KMS-11 (cell line): ENCODE measurements at regions not wholly inside any gene's neighbourhood (a gene's known extent, or its start where the extent isn't known, plus 50 kb on each side); places are given as distances from the start of the nearest gene placed in this dataset.

ENCODE experiments used
- H2AFZ ChIP-seq: fragments of 200-600 bp; sonication (generic); 2 replicates; pipeline ENCODE4 v1.6.1; 2016; ENCODE audit warnings: antibody characterized with exemption, mixed run types, low read depth
- H3K27ac ChIP-seq: fragments of 200-600 bp; sonication (generic); 2 replicates; pipeline ENCODE4 v1.6.1; 2016; ENCODE audit warnings: mild to moderate bottlenecking, mixed run types
- H3K27me3 ChIP-seq: fragments of 200-600 bp; sonication (generic); 2 replicates; pipeline ENCODE4 v1.6.1; 2017; ENCODE audit warnings: mild to moderate bottlenecking, low read depth, mixed run types, moderate library complexity; ENCODE audit not compliant: insufficient read depth
- H3K36me3 ChIP-seq: fragments of 200-600 bp; sonication (generic); 2 replicates; pipeline ENCODE4 v1.6.1; 2017; ENCODE audit warnings: mild to moderate bottlenecking, mixed run types; ENCODE audit not compliant: insufficient read depth
- H3K4me1 ChIP-seq: fragments of 200-600 bp; sonication (generic); 2 replicates; pipeline ENCODE4 v1.6.1; 2016; ENCODE audit warnings: mild to moderate bottlenecking, low read depth, mixed run types; ENCODE audit not compliant: poor library complexity, severe bottlenecking
- H3K4me2 ChIP-seq: fragments of 200-600 bp; sonication (generic); 2 replicates; pipeline ENCODE4 v1.7.0; 2016; ENCODE audit warnings: mild to moderate bottlenecking, mixed run types
- H3K4me3 ChIP-seq: fragments of 200-600 bp; sonication (generic); IDR thresholded peaks from 2 replicates; pipeline ENCODE4 v1.6.1; 2017; ENCODE audit warnings: low read depth, low read length, mixed read lengths; ENCODE audit not compliant: insufficient read depth
- H3K79me2 ChIP-seq: fragments of 200-600 bp; sonication (generic); 2 replicates; pipeline ENCODE4 v1.6.1; 2016; ENCODE audit warnings: low read depth, mixed run types; ENCODE audit not compliant: insufficient read depth
- H3K9ac ChIP-seq: fragments of 200-600 bp; sonication (generic); 2 replicates; pipeline ENCODE4 v1.6.1; 2016; ENCODE audit warnings: mild to moderate bottlenecking, mixed run types
- H4K20me1 ChIP-seq: fragments of 200-600 bp; sonication (generic); 2 replicates; pipeline ENCODE4 v1.6.1; 2016; ENCODE audit warnings: mild to moderate bottlenecking, mixed run types; ENCODE audit not compliant: insufficient read depth
- CTCF ChIP-seq: fragments of 200-600 bp; sonication (generic); conservative IDR thresholded peaks from 2 replicates; pipeline ENCODE4 v1.6.1; 2017; ENCODE audit warnings: low read depth, mild to moderate bottlenecking, antibody characterized with exemption, low read length, moderate library complexity, mixed read lengths

GRCh38 chr2:42113452-42113851 is 55.7 kb upstream of the EML4 start:
- H3K79me2 ChIP-seq = 0 out of 2 replicates have a peak, but pooled peaks cover 4% of the 10 kb centered on the region
- TF ChIP-seq CTCF = no peak
- H3K4me1 ChIP-seq = peaks cover 57% of the 10 kb centered on the region
- no peak overlapping the region for H3K4me2 ChIP-seq
- no peak overlapping the region for H2AFZ ChIP-seq
- H3K36me3 ChIP-seq = no peaks in the 10 kb centered on the region
- no peak overlapping the region for H3K9ac ChIP-seq
- H3K27ac ChIP-seq = no peak overlapping the region
- H4K20me1 ChIP-seq = no peaks in the 10 kb centered on the region
- no peaks in the 10 kb centered on the region for H3K27me3 ChIP-seq
- no peak overlapping the region for H3K4me3 ChIP-seq

DNA sequence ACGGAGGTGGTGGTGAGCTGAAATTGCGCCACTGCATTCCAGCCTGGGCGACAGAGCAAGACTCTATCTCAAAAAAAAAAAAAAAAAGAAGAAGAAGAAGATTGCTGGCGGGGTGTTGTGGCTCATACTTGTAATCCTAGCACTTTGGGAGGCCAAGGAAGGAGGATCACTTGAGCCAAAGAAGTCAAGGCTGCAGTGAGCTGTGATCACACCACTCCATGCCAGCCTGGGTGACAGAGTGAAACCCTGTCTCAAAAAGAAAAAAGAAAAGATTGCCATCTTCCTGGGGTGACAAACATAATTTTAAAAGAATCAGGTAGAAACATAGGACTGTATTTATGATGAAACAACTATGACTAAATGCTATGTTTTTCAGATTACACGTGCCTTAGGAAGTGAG is 55.1 kb upstream of the EML4 start:
- H3K4me2 ChIP-seq = no peak overlapping the region
- TF ChIP-seq CTCF = no peak
- H4K20me1 ChIP-seq = no peaks in the 10 kb centered on the region
- peaks cover 57% of the 10 kb centered on the region for H3K4me1 ChIP-seq
- no peak overlapping the region for H3K4me3 ChIP-seq
- no peaks in the 10 kb centered on the region for H3K79me2 ChIP-seq
- no peak overlapping the region for H3K9ac ChIP-seq
- no peak overlapping the region for H3K27ac ChIP-seq
- no peaks in the 10 kb centered on the region for H3K36me3 ChIP-seq
- H2AFZ ChIP-seq = no peak overlapping the region
- no peaks in the 10 kb centered on the region for H3K27me3 ChIP-seq

DNA sequence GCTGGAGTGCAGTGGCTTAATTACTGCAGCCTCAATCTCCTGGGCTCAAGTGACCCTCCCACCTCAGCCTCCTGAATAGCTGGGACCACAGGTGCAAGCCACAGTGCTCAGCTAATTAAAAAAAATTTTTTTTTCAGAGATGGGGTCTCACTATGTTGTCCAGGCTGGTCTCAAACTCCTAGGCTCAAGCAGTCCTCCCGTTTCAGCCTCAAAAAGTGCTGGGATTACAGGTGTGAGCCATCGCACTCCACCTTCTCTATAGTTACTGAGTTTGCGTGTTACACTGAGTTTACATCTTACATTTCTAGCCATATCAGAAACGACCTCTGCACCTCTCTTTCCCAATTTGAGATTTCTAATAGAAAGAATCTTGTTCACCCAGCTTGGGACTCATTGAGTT is 53.6 kb upstream of the EML4 start:
- H3K79me2 ChIP-seq = no peaks in the 10 kb centered on the region
- H3K4me1 ChIP-seq = peaks cover 58% of the 10 kb centered on the region
- H2AFZ ChIP-seq = no peak overlapping the region
- H3K27ac ChIP-seq = no peak overlapping the region
- H4K20me1 ChIP-seq = no peaks in the 10 kb centered on the region
- no peak overlapping the region for H3K9ac ChIP-seq
- H3K4me3 ChIP-seq = no peak overlapping the region
- H3K36me3 ChIP-seq = no peaks in the 10 kb centered on the region
- no peak for TF ChIP-seq CTCF
- no peaks in the 10 kb centered on the region for H3K27me3 ChIP-seq
- no peak overlapping the region for H3K4me2 ChIP-seq

DNA sequence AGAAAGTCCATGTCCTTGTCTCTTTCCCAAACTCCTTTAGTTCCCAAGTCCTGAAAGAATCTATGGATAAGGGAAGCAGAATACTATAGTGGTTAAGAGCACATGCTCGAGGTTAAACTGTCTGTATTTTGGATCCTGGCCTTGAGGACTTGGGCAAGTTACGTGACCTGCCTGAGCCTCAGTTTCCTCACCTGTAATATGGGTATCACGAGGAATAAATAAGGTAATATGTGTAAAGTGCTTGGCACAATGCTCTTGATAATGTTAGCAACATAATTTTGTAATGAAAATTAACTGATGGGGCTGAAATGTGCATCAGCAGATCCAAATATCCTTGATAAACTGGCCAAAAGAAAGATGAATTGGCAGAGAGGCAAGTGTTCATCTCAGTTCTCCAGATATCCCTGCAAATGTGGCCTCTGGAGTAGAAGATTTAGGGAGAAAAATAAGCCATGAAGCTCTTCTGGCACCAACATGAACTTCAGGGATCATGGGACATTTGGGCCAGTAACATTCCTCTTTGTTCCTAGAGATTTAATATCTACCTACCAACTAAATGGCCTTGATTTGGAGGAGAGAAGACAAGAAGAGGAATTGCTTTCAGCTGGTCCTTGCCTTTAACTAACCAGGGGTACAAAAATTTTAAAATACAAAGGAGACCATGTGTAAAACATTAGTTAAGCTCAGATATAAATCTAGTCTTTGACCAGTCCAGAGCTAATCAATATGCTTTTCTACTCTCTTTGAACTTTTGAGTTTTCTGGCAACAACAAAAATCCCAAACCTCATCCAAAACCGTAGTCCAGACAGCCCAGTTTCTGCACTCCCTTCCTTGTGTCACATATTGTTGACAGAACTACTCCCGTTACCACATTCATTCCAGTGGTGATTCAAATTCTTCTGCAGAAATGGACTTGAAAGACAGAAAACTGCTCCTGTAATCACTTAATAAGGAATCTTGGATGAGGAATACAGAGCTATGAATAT is 52.7 kb upstream of the EML4 start:
- peaks cover 67% of the 10 kb centered on the region for H3K4me1 ChIP-seq
- H2AFZ ChIP-seq = no peak overlapping the region
- no peak overlapping the region for H3K4me3 ChIP-seq
- peak overlapping the region; percentile 58; the same call in 1 of the 2 replicates for H3K4me2 ChIP-seq
- peak overlapping the region; percentile 70; the same call in 1 of the 2 replicates for H3K27ac ChIP-seq
- H3K9ac ChIP-seq = no peak overlapping the region
- no peaks in the 10 kb centered on the region for H4K20me1 ChIP-seq
- no peak for TF ChIP-seq CTCF
- H3K36me3 ChIP-seq = no peaks in the 10 kb centered on the region
- H3K27me3 ChIP-seq = no peaks in the 10 kb centered on the region
- H3K79me2 ChIP-seq = no peaks in the 10 kb centered on the region
